ENCODE measurements at regions not wholly inside any gene's neighbourhood (a gene's known extent, or its start where the extent isn't known, plus 50 kb on each side); places are given as distances from the start of the nearest gene placed in this dataset.

GRCh38 chr10:3292636-3293035 lies 120.1 kb upstream of the PITRM1 start:
- ATAC-seq, result no peak
- no peak for TF ChIP-seq TOX (CRISPR knock-in tag; IDR thresholded peaks at IDR 0.05; ENCODE audit: borderline replicate concordance)
- no peak for TF ChIP-seq CSRNP3 (CRISPR knock-in tag; IDR thresholded peaks at IDR 0.05)
- no peak for TF ChIP-seq ZNF565 (CRISPR knock-in tag; conservative IDR thresholded peaks at IDR 0.05; ENCODE audit: low read depth)
- no peak for TF ChIP-seq ESRRG (CRISPR knock-in tag; IDR thresholded peaks at IDR 0.05)
- TF ChIP-seq PPARA (CRISPR knock-in tag; IDR thresholded peaks at IDR 0.05; ENCODE audit: borderline replicate concordance), result no peak
- TF ChIP-seq ZFP3 (CRISPR knock-in tag; IDR thresholded peaks at IDR 0.05), result no peak
- TF ChIP-seq ZNF70 (CRISPR knock-in tag; IDR thresholded peaks at IDR 0.05), result no peak
- no peak for TF ChIP-seq ISL1 (CRISPR knock-in tag; IDR thresholded peaks at IDR 0.05)
- no peak for TF ChIP-seq ZFP30 (CRISPR knock-in tag; IDR thresholded peaks at IDR 0.05)
- TF ChIP-seq GLIS3 (CRISPR knock-in tag; IDR thresholded peaks at IDR 0.05), result no peak
- TF ChIP-seq, protein P1, sequence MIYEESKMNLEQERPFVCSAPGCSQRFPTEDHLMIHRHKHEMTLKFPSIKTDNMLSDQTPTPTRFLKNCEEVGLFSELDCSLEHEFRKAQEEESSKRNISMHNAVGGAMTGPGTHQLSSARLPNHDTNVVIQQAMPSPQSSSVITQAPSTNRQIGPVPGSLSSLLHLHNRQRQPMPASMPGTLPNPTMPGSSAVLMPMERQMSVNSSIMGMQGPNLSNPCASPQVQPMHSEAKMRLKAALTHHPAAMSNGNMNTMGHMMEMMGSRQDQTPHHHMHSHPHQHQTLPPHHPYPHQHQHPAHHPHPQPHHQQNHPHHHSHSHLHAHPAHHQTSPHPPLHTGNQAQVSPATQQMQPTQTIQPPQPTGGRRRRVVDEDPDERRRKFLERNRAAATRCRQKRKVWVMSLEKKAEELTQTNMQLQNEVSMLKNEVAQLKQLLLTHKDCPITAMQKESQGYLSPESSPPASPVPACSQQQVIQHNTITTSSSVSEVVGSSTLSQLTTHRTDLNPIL (CRISPR knock-in tag; IDR thresholded peaks at IDR 0.05; ENCODE audit: low read depth), result no peak
- no peak for TF ChIP-seq TCF4 (CRISPR knock-in tag; IDR thresholded peaks at IDR 0.05; ENCODE audit: borderline replicate concordance)
- no peak for TF ChIP-seq ZC3H10 (CRISPR knock-in tag; IDR thresholded peaks at IDR 0.05)
- TF ChIP-seq, protein P2, sequence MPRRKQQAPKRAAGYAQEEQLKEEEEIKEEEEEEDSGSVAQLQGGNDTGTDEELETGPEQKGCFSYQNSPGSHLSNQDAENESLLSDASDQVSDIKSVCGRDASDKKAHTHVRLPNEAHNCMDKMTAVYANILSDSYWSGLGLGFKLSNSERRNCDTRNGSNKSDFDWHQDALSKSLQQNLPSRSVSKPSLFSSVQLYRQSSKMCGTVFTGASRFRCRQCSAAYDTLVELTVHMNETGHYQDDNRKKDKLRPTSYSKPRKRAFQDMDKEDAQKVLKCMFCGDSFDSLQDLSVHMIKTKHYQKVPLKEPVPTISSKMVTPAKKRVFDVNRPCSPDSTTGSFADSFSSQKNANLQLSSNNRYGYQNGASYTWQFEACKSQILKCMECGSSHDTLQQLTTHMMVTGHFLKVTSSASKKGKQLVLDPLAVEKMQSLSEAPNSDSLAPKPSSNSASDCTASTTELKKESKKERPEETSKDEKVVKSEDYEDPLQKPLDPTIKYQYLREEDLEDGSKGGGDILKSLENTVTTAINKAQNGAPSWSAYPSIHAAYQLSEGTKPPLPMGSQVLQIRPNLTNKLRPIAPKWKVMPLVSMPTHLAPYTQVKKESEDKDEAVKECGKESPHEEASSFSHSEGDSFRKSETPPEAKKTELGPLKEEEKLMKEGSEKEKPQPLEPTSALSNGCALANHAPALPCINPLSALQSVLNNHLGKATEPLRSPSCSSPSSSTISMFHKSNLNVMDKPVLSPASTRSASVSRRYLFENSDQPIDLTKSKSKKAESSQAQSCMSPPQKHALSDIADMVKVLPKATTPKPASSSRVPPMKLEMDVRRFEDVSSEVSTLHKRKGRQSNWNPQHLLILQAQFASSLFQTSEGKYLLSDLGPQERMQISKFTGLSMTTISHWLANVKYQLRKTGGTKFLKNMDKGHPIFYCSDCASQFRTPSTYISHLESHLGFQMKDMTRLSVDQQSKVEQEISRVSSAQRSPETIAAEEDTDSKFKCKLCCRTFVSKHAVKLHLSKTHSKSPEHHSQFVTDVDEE (CRISPR knock-in tag; IDR thresholded peaks at IDR 0.05), result no peak
- no peak for TF ChIP-seq ARNTL (CRISPR knock-in tag; IDR thresholded peaks at IDR 0.05; ENCODE audit: borderline replicate concordance, low read depth)

GRCh38 chr10:3290550-3290949 lies 118.0 kb upstream of the PITRM1 start:
- TF ChIP-seq, protein P3, sequence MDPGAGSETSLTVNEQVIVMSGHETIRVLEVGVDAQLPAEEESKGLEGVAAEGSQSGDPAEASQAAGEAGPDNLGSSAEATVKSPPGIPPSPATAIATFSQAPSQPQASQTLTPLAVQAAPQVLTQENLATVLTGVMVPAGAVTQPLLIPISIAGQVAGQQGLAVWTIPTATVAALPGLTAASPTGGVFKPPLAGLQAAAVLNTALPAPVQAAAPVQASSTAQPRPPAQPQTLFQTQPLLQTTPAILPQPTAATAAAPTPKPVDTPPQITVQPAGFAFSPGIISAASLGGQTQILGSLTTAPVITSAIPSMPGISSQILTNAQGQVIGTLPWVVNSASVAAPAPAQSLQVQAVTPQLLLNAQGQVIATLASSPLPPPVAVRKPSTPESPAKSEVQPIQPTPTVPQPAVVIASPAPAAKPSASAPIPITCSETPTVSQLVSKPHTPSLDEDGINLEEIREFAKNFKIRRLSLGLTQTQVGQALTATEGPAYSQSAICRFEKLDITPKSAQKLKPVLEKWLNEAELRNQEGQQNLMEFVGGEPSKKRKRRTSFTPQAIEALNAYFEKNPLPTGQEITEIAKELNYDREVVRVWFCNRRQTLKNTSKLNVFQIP (CRISPR knock-in tag; IDR thresholded peaks at IDR 0.05; ENCODE audit: borderline replicate concordance, low read depth), result no peak
- TF ChIP-seq ESRRG (CRISPR knock-in tag; IDR thresholded peaks at IDR 0.05) (no peak), ZFP30 (CRISPR knock-in tag; IDR thresholded peaks at IDR 0.05) (no peak), ZNF8 (CRISPR knock-in tag; IDR thresholded peaks at IDR 0.05) (no peak), CSDC2 (CRISPR knock-in tag; IDR thresholded peaks at IDR 0.05) (no peak), TOX (CRISPR knock-in tag; IDR thresholded peaks at IDR 0.05; ENCODE audit: borderline replicate concordance) (no peak), ZNF565 (CRISPR knock-in tag; conservative IDR thresholded peaks at IDR 0.05; ENCODE audit: low read depth) (no peak), PPARA (CRISPR knock-in tag; IDR thresholded peaks at IDR 0.05; ENCODE audit: borderline replicate concordance) (no peak), PATZ1 (CRISPR knock-in tag; IDR thresholded peaks at IDR 0.05; ENCODE audit: borderline replicate concordance) (no peak), ZC3H10 (CRISPR knock-in tag; IDR thresholded peaks at IDR 0.05) (no peak), ISL1 (CRISPR knock-in tag; IDR thresholded peaks at IDR 0.05) (no peak), ARNTL (CRISPR knock-in tag; IDR thresholded peaks at IDR 0.05; ENCODE audit: borderline replicate concordance, low read depth) (no peak), ZNF70 (CRISPR knock-in tag; IDR thresholded peaks at IDR 0.05) (no peak), OSR1 (CRISPR knock-in tag; IDR thresholded peaks at IDR 0.05) (no peak)
- TF ChIP-seq, protein P2 (CRISPR knock-in tag; IDR thresholded peaks at IDR 0.05), result no peak
- no peak for ATAC-seq
